GM18498 (cell line): ENCODE measurements at regions not wholly inside any gene's neighbourhood (a gene's known extent, or its start where the extent isn't known, plus 50 kb on each side); places are given as distances from the start of the nearest gene placed in this dataset.

Source experiments
- ATAC-seq: cut with Tn5 transposase; IDR thresholded peaks from one replicate; pipeline ENCODE4 v1.9.1; 2021; ENCODE audit warnings: mild to moderate bottlenecking, moderate library complexity; ENCODE audit not compliant: unreplicated experiment

DNA sequence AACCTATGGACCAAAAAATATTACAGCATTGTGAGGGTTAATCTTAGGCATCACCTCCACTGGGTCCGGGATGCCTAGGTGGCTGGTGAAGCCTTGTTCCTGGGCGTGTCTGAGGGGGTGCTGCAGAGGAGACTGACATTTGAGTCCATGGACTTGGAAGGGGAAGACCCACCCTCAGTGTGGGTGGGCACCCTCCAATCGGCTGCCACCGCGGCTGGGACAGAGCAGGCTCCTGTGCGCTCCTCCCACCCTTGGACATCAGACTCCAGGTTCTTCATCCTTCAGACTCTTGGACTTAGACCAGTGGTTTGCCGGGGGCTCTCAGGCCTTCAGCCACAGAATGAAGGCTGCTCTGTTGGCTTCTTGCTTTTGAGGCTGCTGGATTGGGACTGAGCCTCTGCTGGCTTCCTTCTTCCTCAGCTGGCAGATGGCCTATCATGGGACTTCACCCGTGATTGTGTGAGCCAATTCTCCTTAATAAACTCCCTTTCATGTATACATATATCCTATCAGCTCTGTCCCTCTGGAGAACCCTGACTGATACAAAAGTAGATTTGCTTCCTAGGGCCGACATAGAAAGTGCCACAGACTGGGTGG lies 113.1 kb downstream of the TTLL2 start:
- no peak for ATAC-seq

DNA sequence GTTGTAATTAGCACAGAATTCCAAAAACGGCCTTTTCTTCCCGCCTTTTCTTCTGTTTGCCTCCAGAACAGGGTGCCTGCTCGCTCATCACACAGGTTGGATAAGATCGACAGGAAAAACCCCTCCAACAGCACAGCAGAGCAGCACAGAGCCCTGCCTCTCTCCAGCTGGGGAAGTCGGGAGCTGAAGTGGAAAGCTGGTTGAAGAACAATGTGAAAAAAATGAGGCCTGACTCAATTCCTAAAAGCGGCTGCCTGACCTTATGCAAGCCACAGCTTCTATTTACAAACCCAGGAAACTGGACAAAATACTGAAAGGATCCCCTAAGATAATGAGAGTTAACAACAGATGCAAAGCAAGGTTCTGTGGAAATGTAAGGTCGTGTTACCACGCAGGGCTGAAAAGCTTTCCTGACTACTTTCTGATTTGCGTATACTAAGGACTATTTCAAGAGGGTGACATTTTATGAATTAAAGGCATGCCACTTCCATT lies 116.9 kb downstream of the TTLL2 start:
- ATAC-seq, result no peak

DNA sequence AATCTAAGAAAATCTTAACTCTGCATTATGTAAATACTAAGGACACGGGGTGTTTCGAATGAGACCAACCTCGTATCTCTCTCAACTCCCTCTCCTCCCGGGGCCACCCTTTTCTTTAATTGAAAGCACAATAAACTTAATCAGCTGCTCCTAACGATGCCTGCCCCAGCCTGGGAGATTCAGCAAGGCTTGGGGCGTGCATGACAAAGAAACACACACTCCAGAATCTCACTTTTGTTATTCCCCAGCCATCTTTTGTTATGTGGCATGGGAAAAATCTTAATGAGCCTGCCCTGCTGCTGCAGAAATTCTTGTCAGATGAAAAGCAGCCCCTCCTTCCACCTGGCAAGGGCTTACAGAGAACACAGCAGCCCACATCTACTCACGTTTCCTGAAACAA lies 117.4 kb downstream of the TTLL2 start:
- no peak for ATAC-seq

DNA sequence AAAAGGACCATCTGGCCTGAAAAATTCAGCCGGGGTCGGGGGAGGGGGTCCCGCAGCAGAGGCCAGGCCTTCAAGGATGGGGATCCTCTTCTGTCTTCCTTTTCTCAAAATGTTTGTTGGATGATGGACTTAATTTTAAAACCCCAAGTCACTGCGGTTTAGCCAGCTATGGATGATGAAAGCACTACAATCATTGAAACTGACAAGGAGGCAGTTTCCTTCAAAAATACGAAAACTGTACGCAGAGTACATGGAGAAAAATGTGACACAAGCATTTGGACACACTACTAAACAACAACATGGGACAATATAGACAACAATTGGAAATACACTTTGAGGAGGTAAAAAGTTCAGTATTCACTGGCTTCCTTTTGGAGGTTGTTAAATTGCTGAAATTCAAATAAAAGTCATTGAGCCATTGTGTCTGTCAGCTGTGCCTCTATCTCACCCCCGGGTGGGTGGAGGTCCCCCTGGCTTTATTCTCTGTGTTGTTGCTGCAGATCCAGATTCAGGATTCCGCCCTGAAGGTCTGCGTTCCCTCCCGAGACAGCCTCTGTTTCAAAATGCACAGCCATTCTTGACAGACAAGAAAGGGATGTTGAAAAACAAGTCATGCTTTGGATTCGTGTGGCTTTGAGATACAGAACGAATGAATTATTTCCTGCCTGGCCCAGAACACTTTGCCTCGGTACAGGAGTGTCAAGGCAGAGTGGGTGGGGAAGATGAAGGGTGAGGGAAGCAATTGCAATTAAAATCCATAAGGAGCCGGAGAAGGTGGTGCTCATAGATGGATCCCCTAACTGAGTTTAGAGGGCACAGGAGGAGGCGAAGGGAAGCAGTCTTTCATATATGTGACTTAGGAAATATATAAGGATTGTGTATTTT lies 118.2 kb downstream of the TTLL2 start:
- ATAC-seq, result no peak

DNA sequence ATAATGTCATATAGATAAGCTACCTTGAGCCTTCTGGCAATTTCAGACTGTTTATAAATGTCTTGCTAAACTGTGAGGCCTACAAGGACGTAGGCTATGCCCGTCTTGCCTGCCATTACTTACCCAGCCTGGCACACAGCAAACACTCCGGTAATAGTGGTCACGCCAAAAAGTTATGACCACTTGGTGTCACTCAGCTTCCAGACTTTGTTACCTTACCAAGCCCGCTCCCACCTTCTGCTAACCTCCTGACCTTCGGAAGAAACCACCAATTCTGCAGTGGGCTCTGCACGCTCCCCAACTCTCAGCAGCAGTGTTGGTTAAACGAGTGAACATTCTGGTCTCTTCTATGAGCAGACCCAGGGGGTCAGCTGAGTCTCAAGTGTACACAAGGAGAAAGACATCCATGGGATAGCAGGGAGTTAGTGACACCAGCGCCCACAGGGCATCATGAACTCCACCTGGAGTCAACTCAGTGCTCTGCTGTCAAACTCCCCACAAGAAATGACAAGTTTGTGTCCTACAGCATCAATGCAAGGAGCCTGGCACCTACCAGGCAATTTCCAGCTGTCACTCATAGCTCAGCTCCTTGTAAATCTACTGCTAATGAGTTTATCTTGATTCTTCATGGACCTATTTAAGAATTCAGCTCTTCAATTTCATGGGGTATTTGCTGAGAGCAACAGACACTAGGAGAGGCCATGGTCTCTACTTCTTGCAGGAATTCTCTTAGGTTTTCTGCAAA lies 119.9 kb downstream of the TTLL2 start:
- ATAC-seq, result no peak

DNA sequence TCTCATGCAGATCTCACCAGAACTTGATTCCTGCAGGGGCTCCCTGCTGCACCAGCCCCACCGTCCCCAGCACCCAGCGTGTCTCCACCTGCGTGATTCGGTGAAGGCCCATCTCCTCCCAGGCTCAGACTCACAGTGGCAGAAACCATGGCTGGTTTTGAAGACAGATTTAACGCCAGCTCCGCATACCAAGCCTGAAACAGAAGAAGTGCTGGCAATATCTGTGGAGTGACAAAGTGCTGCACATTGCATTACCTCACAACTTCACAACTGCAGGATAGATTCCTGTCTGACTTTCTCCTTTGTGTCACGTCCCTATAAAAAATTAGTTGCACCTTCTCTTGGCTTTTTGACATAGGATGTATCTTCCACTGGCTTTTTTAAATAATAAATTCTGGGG lies 120.7 kb downstream of the TTLL2 start:
- ATAC-seq, result no peak

DNA sequence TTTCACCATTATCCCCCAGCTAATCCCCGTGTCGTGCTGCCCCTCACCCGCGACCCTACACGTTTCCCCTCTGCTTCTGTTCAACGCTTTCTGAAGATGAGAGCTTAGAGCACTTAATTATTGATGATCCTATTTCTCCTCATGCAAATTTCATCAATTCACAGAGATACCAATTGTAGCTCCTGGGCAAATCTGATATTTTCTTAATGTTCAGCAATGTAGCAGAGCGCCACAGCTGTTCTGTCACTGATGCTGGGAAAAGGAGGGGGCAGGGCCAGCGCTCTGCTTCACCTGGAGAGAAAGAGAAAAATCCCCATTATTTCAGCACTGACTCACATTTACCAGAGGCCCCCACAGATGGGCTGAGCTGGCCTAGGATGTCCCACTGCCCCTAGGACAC lies 121.2 kb downstream of the TTLL2 start:
- no peak for ATAC-seq

DNA sequence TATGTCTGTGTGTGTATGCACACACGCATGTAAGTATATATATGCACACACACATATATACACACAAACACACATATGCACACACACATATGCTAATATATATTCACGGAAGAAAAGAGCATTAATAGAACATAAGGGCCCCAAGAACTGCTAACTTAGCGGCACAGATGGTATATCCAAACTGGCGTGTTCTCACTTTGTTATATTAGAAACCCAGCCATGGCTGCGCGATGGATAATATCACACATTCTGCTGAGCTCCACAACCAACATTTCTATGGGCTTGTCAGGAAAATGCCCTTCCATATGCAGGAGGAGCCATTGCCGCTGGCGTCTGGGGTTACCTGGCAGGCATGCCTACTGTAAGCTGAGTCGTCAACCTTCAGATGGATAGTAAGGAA lies 122.1 kb downstream of the TTLL2 start:
- ATAC-seq, result no peak

DNA sequence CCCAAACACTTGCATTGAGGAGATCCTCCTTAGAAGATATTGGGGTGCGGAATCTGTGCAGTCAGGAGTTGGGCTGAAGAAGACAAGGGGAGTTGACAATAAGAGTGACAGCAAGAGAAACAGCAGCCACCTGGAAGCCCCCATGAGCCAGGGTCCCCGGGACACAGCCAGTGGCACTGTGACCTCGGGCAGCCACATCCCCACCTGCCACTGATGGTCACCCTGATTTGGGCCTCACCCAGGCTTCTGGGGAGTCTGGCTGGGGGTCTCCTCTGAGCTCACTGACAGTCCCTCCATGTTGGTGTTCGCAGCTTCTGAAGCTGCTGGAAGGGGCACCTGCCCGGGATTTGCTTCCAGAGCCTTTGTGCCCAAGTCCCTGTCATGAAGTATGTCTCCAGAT lies 123.5 kb downstream of the TTLL2 start:
- no peak for ATAC-seq

DNA sequence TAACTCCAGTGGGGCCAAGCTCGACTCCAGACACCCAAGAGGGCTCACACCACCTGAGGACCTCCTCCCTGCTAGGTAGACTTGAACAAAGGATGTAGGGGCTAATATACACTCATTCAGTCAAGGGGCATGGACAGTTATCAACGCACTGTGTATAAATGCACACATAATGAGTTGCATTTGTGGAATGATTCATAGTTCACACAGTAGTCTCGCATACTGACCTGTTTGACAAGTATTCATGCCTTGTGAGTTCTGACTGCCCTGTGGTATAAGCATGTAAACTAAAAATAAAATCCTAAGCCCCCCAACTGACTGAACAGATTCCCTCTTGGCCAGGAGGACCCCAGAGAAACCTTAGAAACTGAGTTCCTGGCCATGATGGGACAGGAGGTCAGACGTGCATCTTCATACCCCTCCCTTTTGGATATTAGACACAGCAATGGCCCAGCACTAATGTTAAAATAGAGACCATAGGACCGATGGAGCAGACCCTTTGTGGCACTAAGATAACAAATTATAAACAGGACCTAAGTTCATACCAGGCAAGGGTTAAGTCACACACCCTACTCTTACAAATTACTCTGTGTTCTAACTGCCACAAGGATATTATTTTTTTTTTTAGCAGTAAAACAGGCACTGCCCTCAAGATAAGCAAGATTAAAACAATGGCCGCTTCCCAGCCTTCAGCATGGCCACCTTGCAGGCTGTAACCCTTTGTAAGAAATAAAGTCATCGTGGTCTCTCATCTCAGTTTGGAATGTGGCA lies 124.4 kb downstream of the TTLL2 start:
- no peak for ATAC-seq

DNA sequence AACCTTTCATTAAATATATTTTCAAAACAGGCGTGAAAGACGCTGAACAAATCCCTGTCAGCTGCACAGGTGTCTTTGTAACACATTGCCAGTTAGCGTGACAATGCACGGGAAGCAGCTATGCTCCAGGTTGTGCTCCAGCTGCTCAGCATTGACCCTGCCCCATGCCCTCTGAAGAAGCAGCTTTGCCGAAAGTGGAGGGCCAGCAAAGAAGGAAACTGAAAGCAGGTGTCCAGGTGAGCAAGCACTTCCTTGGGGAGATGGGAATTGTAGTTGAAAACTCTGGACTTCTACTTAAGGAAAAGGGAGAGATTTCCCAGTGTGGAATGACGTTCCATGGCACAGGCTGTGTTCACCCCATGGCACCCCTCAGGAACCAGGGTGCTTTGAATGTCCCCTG lies 125.7 kb downstream of the TTLL2 start:
- no peak for ATAC-seq

DNA sequence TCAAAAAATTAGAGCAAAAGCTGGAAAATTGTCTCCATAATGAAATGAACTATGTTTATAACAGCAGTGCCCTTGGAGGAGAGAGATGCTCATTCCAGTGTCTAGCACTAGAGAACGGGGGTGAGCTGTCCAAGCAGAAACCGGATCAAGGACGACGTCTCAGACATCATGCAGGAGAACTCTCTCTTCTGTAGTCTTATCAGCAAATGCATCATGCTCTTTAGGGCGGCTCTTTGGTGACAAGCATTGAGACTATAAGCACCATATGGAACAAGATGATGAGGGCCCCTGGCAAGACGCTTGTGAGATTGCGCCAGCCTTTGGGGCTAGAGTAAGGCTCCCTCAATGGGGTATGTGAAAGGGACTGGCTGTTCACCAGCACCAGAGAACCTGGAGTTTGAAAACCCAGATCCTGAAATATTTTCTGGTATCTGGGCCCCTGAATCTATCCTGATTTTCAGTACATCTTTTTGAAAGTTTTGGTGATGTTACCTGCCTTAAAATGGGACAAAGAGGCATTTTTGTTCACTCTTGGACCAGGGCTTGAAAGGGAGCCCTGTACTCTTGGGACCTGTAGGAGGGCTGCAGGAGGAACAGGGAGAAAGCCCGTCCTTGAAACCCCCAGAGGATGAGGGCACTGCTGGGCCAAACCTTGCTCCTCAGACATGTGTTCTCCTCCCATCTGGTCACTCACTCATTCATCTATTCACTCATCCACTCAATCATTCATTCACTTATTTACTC lies 127.6 kb downstream of the TTLL2 start:
- ATAC-seq, result no peak

DNA sequence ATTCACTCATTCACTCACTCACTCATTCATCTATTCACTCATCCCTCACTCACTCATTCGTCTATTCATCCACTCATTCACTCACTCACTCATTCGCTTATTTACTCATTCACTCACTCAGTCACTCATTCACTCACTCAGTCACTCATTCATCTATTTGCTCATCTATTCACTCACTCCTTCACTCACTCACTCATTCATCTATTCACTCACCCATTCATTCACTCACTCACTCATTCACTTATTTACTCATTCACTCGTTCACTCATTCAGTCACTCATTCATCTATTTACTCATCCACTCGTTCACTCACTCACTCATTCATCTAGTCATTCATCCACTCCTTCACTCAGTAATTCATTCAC lies 128.2 kb downstream of the TTLL2 start:
- ATAC-seq, result no peak

DNA sequence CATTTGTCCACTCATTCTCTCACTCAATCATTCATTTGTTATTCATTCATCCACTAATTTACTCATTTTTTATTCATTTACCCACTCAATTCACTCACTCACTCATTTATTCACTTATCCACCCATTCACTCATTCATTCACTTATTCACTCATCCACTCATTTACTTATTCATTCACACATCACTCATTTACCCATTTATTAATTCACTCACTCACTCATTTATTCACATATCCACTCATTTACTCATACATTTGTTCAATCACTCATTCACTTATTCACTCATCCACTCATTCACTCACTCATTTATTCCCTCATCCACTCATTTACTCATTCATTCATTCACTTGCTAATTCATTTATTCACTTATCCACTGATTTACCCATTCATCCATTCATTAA lies 129.1 kb downstream of the TTLL2 start:
- ATAC-seq, result no peak

DNA sequence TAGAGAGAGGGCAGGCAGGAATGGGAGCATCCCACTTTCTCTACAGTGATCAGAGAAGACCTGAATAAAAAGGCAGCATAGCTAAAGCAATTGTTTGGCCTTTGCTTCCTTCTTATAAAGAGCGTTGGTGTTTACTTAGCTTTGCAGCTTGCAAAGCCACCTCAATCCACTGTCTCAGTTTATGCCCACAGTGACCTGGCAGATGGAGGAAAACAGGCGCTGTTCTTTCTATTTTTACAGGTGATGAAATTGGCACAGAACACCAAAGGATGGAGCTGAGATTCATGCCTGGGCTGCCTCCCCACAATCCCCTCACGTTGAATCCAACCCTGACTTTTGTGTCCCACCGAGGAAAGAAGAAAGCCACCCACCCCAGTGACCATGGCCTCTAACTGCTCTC lies 130.5 kb downstream of the TTLL2 start:
- ATAC-seq, result no peak

DNA sequence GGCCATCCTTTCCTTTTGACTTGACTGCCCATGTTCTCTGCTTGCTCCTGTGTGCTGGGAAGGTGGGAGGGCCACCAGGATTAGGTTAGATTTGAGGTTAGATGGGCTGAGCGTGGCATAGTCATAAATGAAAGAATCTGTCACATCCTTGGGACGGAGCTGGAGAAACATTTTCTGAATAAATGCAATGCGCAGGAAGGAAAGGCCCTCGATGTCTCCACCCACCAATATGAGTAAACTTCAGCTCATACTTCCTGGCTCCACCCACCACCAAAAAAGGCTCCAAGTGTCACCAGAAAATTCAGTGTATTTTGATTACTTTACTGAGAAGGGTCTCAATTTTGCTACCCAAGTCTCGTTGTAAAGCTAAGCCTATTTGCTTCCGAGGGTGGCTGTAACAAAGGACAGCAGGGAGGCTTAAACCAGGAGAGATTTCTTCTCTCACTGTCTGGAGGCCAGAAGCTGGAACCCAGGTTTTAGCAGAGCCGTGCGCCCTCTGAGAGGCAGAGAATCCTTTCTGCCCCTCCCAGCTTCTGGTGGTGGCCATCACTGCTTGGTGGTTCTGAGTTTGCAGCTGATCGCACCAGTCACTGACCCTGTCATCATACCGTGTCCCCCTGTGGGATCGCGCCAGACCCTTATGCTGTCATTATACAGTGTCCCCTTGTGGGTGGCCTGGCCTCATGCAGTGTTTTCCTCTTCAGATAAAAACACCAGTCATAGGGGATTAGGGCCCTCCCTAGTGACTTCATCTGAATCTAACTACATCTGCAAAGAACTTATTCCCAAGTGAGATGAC lies 137.8 kb downstream of the TTLL2 start:
- no peak for ATAC-seq

DNA sequence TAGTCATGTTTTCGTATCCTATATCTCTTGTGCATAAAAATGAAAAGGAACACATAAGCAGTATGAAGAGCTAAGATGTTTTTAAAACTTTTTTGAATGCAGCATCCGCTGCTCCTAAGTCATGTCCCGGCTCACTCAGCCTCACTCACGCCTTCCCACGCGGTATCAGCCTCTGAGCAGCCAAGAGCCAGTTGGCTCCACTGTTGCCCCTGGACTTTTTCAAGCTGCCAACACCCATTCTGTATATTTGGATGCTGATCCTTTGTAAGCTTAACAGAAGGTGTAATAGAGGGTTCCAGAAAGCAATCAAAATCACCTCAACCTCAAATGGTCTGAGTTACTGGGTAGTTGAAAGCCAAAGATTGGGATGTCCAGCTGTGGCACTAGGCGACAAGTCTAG lies 139.3 kb downstream of the TTLL2 start:
- no peak for ATAC-seq

DNA sequence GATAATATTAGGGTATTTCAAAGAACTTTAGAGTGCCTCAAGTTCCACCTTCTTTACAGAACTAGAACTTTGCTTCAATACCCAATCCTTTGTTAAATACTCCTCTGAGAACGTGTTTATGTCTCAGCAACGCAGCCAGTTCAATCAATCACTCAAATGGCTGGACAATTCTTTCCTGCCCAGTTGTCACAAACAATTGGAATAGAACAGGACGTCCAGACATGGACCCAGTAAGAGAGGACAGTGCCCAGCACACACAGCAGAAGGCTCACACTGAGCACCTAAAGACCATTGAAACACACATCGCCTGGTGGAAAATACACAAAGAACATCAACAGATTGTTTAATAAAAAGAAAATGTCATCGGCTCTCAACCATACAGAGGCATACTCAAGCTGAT lies 140.6 kb downstream of the TTLL2 start:
- ATAC-seq, result no peak

DNA sequence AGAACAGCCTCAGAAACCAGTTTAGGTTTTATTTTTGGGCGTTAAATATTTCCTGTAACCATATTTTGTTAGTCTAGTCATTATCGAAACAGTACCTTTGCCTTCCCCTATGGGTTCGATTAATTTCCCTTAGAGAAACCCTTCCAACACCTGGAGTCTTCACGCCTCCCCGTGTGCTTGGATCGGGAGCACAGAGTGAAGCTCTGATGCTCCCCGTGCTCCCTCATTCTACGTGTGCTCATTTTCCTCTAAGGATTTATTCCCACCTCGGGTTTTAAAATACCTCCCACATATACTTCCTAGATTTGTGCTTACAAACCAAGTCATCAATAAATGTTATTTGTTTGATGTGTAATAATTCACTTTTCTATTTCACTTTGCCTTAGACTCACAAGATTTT lies 142.4 kb downstream of the TTLL2 start:
- no peak for ATAC-seq
